ENCODE measurements at regions not wholly inside any gene's neighbourhood (a gene's known extent, or its start where the extent isn't known, plus 50 kb on each side); places are given as distances from the start of the nearest gene placed in this dataset.

GRCh38 chr4:146029147-146029546 is 90.5 kb upstream of the ZNF827 start (continued):
- TF ChIP-seq KAT7 (CRISPR knock-in tag; IDR thresholded peaks at IDR 0.05; ENCODE audit: borderline replicate concordance) (no peak), PREB (CRISPR knock-in tag; IDR thresholded peaks at IDR 0.05; ENCODE audit: borderline replicate concordance) (no peak)

GRCh38 chr4:146027761-146028160 is 89.1 kb upstream of the ZNF827 start:
- H3K27me3 Mint-ChIP-seq (ENCODE audit: low read depth): no peaks in the 10 kb centered on the region; the same call in 1 of the 2 replicates
- no peaks in the 10 kb centered on the region for H3K36me3 Mint-ChIP-seq
- CTCF ChIA-PET: no interaction called here
- no peak overlapping the region for H3K4me3 Mint-ChIP-seq
- no peak overlapping the region for H3K27ac Mint-ChIP-seq
- ATAC-seq (no peak), DNase-seq (ENCODE audit: low spot score) (no peak)
- POLR2A ChIA-PET: no interaction called here
- H3K4me1 Mint-ChIP-seq: peaks cover 30% of the 10 kb centered on the region
- no peaks in the 10 kb centered on the region for H3K9me3 Mint-ChIP-seq
- TF ChIP-seq ZNF425 (CRISPR knock-in tag; conservative IDR thresholded peaks at IDR 0.05) (no peak), FOXP4 (CRISPR knock-in tag; IDR thresholded peaks at IDR 0.05) (no peak), ZNF121 (CRISPR knock-in tag; IDR thresholded peaks at IDR 0.05) (no peak), EMX1 (CRISPR knock-in tag; IDR thresholded peaks at IDR 0.05) (no peak), ZNF532 (CRISPR knock-in tag; IDR thresholded peaks at IDR 0.05; ENCODE audit: borderline replicate concordance) (no peak), HMGXB4 (CRISPR knock-in tag; IDR thresholded peaks at IDR 0.05) (no peak), MYBL2 (CRISPR knock-in tag; IDR thresholded peaks at IDR 0.05) (no peak), NR2C2 (CRISPR knock-in tag; IDR thresholded peaks at IDR 0.05) (no peak), ELF4 (CRISPR knock-in tag; IDR thresholded peaks at IDR 0.05; ENCODE audit: low read depth) (no peak), HMGA2 (CRISPR knock-in tag; IDR thresholded peaks at IDR 0.05) (no peak), CREM (CRISPR knock-in tag; IDR thresholded peaks at IDR 0.05) (no peak), NFATC4 (CRISPR knock-in tag; IDR thresholded peaks at IDR 0.05) (no peak), AR (CRISPR knock-in tag; IDR thresholded peaks at IDR 0.05) (no peak), ZNF671 (CRISPR knock-in tag; IDR thresholded peaks at IDR 0.05) (no peak), TP53 (CRISPR knock-in tag; IDR thresholded peaks at IDR 0.05) (no peak), ZMAT4 (CRISPR knock-in tag; IDR thresholded peaks at IDR 0.05) (no peak), ATF2 (CRISPR knock-in tag; IDR thresholded peaks at IDR 0.05; ENCODE audit: borderline replicate concordance, low read depth) (no peak), USF1 (CRISPR knock-in tag; IDR thresholded peaks at IDR 0.05) (no peak)

Data from WTC11 (cell line).